Fibroblast of lung (primary cell): ENCODE measurements at regions not wholly inside any gene's neighbourhood (a gene's known extent, or its start where the extent isn't known, plus 50 kb on each side); places are given as distances from the start of the nearest gene placed in this dataset.

Source experiments
- CTCF ChIP-seq, 2 donors: IDR thresholded peaks in 1 of 2; conservative IDR thresholded peaks in 1 of 2; 1 replicate in 1 of 2; 2 replicates in 1 of 2; pipeline ENCODE4 v1.5.1; 2011 to 2012; ENCODE audit warnings: low read length in 2 of 2, control low read depth in 1 of 2, inconsistent platforms in 1 of 2, low read depth in 1 of 2, mild to moderate bottlenecking in 1 of 2
- EZH2 ChIP-seq: IDR thresholded peaks from 2 replicates; pipeline ENCODE4 v1.5.1; 2012; ENCODE audit warnings: low read length, control low read depth, mild to moderate bottlenecking; ENCODE audit errors: missing control alignments

- no peak for TF ChIP-seq EZH2
- TF ChIP-seq CTCF (conservative IDR thresholded peaks at IDR 0.05 in 1 of 2, IDR thresholded peaks at IDR 0.05 in 1 of 2; ENCODE audit: low read depth in 1 of 2, low read length in 2 of 2) = no peak
Measured at GRCh38 chr13:81247711-81248110, 906.8 kb upstream of the SPRY2 start.
